HepG2 (cell line): ENCODE measurements at regions not wholly inside any gene's neighbourhood (a gene's known extent, or its start where the extent isn't known, plus 50 kb on each side); places are given as distances from the start of the nearest gene placed in this dataset.

Source experiments
- ATAC-seq: fragments of 200-7000 bp; cut with Tn5 transposase; 3 replicates; pipeline ENCODE4 v1.9.1; 2020; ENCODE audit warnings: mild to moderate bottlenecking, moderate library complexity
- BruUV-seq: library from RNA; stranded (reverse); fragments of 400-500 nt; replicated peaks from 2 replicates; lab custom pipeline; 2021; lab: Mats Ljungman, UMichigan
- CTCF ChIA-PET: fragments of 300-600 bp; formaldehyde crosslinking; extraction: SDS; loops from one replicate; lab custom pipeline; 2021; ENCODE audit warnings: low total read pairs, inconsistent platforms, low intra/inter-chr PET ratio; lab: Yijun Ruan, JAX
- POLR2A ChIA-PET: fragments of 350-600 bp; sonication (Branson Sonifier 250); formaldehyde crosslinking; loops from one replicate; lab custom pipeline; 2020; ENCODE audit warnings: antibody characterized with exemption, inconsistent platforms; lab: Yijun Ruan, JAX
- DNase-seq: peaks from one replicate; pipeline ENCODE4 v3.0.0-alpha.2; 2015; ENCODE audit warnings: low spot score
- FAIRE-seq: peaks from 3 replicates; lab custom pipeline; 2011; peaks lifted over from hg19 to GRCh38; lab: Jason Lieb, UNC
- H2AFZ ChIP-seq: one replicate; pipeline ENCODE4 v1.6.1; 2011; ENCODE audit warnings: low read length, inconsistent platforms
- H3K27ac ChIP-seq: fragments of 300-600 bp; 3 replicates; pipeline ENCODE4 v1.8.0; 2011; ENCODE audit warnings: mixed run types, mild to moderate bottlenecking, mixed read lengths, low read length, inconsistent platforms; ENCODE audit not compliant: insufficient read depth; ENCODE audit errors: extremely low read length
- H3K27me3 ChIP-seq, 2 experiments: fragments of 200-600 bp in 1 of 2; 2 replicates in 1 of 2; 3 replicates in 1 of 2; pipeline versions ENCODE4 v1.6.0 to v1.8.0; 2011; ENCODE audit warnings: low read length in 2 of 2, mild to moderate bottlenecking in 2 of 2, moderate library complexity in 2 of 2, inconsistent platforms in 1 of 2; ENCODE audit not compliant: insufficient read depth in 2 of 2, control insufficient read depth in 1 of 2
- H3K36me3 ChIP-seq, 2 experiments: fragments of 200-600 bp in 1 of 2; replicated peaks in 1 of 2; 2 replicates in 1 of 2; 3 replicates in 1 of 2; pipeline versions ENCODE4 v1.5.1 to v1.8.0; 2011; ENCODE audit warnings: low read length in 2 of 2, inconsistent platforms in 1 of 2; ENCODE audit not compliant: insufficient read depth in 2 of 2, control insufficient read depth in 1 of 2
- H3K4me1 ChIP-seq: 2 replicates; pipeline ENCODE4 v1.5.1; 2012; ENCODE audit warnings: low read length, inconsistent platforms; ENCODE audit not compliant: insufficient read depth
- H3K4me2 ChIP-seq: 2 replicates; pipeline ENCODE4 v1.6.0; 2011; ENCODE audit warnings: low read depth, low read length, inconsistent platforms
- H3K4me3 ChIP-seq, 3 experiments: fragments of 200-600 bp in 1 of 3; sonication (generic), shearing (Covaris generic) in 1 of 3; replicated peaks in 1 of 3; 2 replicates each; pipeline ENCODE4 v1.5.1; 2011 to 2016; ENCODE audit warnings: low read length in 3 of 3, inconsistent platforms in 2 of 3, low read depth in 2 of 3, mild to moderate bottlenecking in 2 of 3, control low read depth in 1 of 3, mixed read lengths in 1 of 3; ENCODE audit not compliant: insufficient read depth in 1 of 3
- H3K79me2 ChIP-seq: one replicate; pipeline ENCODE4 v1.6.1; 2011; ENCODE audit warnings: low read length, inconsistent platforms; ENCODE audit not compliant: insufficient read depth
- H3K9ac ChIP-seq: 2 replicates; pipeline ENCODE4 v1.6.0; 2011; ENCODE audit warnings: mild to moderate bottlenecking, low read depth, low read length, inconsistent platforms; ENCODE audit not compliant: insufficient read depth
- H3K9me3 ChIP-seq: 2 replicates; pipeline ENCODE4 v1.5.1; 2012; ENCODE audit warnings: mild to moderate bottlenecking, low read length
- H4K20me1 ChIP-seq: 2 replicates; pipeline ENCODE4 v1.6.0; 2011; ENCODE audit warnings: inconsistent platforms, mild to moderate bottlenecking, low read length, moderate library complexity; ENCODE audit not compliant: insufficient read depth
- ATF7-NPFF ChIP-seq: sonication (generic); formaldehyde crosslinking; IDR thresholded peaks from 2 replicates; pipeline ENCODE4 v1.8.1; 2023; ENCODE audit warnings: mild to moderate bottlenecking, low read depth, missing genetic modification reagents, moderate library complexity
- MTF1 ChIP-seq: sonication (generic); formaldehyde crosslinking; IDR thresholded peaks from 2 replicates; pipeline ENCODE4 v1.5.0; 2020; ENCODE audit warnings: missing genetic modification reagents
- NR2F2 ChIP-seq: IDR thresholded peaks from 2 replicates; pipeline ENCODE4 v1.6.1; 2012; ENCODE audit warnings: low read depth, inconsistent platforms, borderline replicate concordance
- RORA ChIP-seq: sonication (generic); formaldehyde crosslinking; IDR thresholded peaks from 2 replicates; pipeline ENCODE4 v1.5.0; 2020; ENCODE audit warnings: mild to moderate bottlenecking, missing genetic modification reagents, moderate library complexity
- TARDBP ChIP-seq: sonication (generic); formaldehyde crosslinking; IDR thresholded peaks from 2 replicates; pipeline ENCODE4 v1.8.0; 2022; ENCODE audit warnings: mild to moderate bottlenecking, missing genetic modification reagents
- ZBTB38 ChIP-seq: sonication (generic); formaldehyde crosslinking; IDR thresholded peaks from 2 replicates; pipeline ENCODE4 v1.5.1; 2020; ENCODE audit warnings: mild to moderate bottlenecking, missing genetic modification reagents
- ZNF34 ChIP-seq: sonication (generic); formaldehyde crosslinking; IDR thresholded peaks from 2 replicates; pipeline ENCODE4 v1.4.0; 2020; ENCODE audit warnings: mild to moderate bottlenecking, missing genetic modification reagents, borderline replicate concordance
- ZSCAN25 ChIP-seq: sonication (generic); formaldehyde crosslinking; IDR thresholded peaks from 2 replicates; pipeline ENCODE4 v1.8.0; 2022; ENCODE audit warnings: mild to moderate bottlenecking, missing genetic modification reagents
- WGBS: methylation state at CpG from one replicate; pipeline ENCODE4 v1.1.6; 2017; ENCODE audit warnings: low lambda C conversion rate; 5-methylcytosine and 5-hydroxymethylcytosine counted together
- in situ Hi-C: cut with HindIII; loops from 2 replicates; pipeline ENCODE4 v1.10.0; 2017; ENCODE audit warnings: low pct_unique_long_range_greater_than_20kb; ENCODE audit not compliant: extremely low pct_ligation_motif_present
- intact Hi-C: fragments of 100-400 bp; cut with micrococcal nuclease; formaldehyde crosslinking; loops from one replicate; pipeline ENCODE4 v1.10.0; 2022; ENCODE audit not compliant: unreplicated experiment
- TF ChIP-seq, protein P1 (sequence below): sonication (generic); formaldehyde crosslinking; IDR thresholded peaks from 2 replicates; pipeline ENCODE4 v1.9.0; 2022; ENCODE audit warnings: low read depth, missing genetic modification reagents
- TF ChIP-seq, protein P2 (sequence below): fragments of 450-650 bp; IDR thresholded peaks from 2 replicates; pipeline ENCODE4 v1.6.1; 2016
- TF ChIP-seq, protein P3 (sequence below): sonication (generic); formaldehyde crosslinking; IDR thresholded peaks from 2 replicates; pipeline ENCODE4 v1.4.0; 2020; ENCODE audit warnings: mild to moderate bottlenecking, low read depth, missing genetic modification reagents
- TF ChIP-seq, protein P4 (sequence below): IDR thresholded peaks from 2 replicates; pipeline ENCODE4 v1.6.1; 2016

DNA sequence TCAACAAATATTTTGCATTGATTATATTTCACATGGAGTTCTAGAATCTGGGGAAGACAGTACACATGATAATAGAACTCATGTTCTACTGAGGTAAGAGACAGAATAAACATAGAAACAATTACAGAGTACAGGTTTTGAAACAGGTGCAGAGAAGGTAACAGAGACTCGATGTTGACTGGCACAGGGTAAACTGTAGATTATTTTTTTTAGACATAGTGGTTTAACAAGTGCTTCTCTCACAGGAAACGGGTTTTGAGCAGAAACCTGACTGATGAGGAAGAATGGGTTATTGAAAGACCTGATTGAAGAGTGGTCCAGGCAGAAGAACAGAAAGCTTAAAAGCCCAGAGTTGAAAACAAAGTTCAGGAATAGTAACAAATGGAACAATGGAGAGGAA is 1002.5 kb upstream of the FAM98A start:
- H3K27ac ChIP-seq, result no peak overlapping the region
- no peaks in the 10 kb centered on the region for H4K20me1 ChIP-seq
- ChIA-PET POLR2A (no interaction called here), CTCF (no interaction called here)
- DNase-seq (no peak), ATAC-seq (no peak), FAIRE-seq (no peak)
- H3K9me3 ChIP-seq, result peaks cover 37% of the 10 kb centered on the region
- H3K27me3 ChIP-seq, result no peaks in the 10 kb centered on the region; a peak in 1 of 5 replicates
- BruUV-seq, result no TSS peak
- intact Hi-C loops (no loop called here), in situ Hi-C loops (no loop called here)
- H3K79me2 ChIP-seq, result no peaks in the 10 kb centered on the region
- no peak overlapping the region for H3K9ac ChIP-seq
- H3K4me2 ChIP-seq, result no peak overlapping the region
- H2AFZ ChIP-seq, result no peak overlapping the region
- H3K4me3 ChIP-seq, result no peak overlapping the region
- 1% methylated on average over 2 of the region's 2 CpGs for WGBS
- H3K4me1 ChIP-seq, result no peaks in the 10 kb centered on the region
- no peaks in the 10 kb centered on the region for H3K36me3 ChIP-seq
- TF ChIP-seq TARDBP, result no peak
- TF ChIP-seq, protein P1, sequence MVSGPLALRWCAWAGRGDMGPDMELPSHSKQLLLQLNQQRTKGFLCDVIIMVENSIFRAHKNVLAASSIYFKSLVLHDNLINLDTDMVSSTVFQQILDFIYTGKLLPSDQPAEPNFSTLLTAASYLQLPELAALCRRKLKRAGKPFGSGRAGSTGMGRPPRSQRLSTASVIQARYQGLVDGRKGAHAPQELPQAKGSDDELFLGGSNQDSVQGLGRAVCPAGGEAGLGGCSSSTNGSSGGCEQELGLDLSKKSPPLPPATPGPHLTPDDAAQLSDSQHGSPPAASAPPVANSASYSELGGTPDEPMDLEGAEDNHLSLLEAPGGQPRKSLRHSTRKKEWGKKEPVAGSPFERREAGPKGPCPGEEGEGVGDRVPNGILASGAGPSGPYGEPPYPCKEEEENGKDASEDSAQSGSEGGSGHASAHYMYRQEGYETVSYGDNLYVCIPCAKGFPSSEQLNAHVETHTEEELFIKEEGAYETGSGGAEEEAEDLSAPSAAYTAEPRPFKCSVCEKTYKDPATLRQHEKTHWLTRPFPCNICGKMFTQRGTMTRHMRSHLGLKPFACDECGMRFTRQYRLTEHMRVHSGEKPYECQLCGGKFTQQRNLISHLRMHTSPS, result no peak

DNA sequence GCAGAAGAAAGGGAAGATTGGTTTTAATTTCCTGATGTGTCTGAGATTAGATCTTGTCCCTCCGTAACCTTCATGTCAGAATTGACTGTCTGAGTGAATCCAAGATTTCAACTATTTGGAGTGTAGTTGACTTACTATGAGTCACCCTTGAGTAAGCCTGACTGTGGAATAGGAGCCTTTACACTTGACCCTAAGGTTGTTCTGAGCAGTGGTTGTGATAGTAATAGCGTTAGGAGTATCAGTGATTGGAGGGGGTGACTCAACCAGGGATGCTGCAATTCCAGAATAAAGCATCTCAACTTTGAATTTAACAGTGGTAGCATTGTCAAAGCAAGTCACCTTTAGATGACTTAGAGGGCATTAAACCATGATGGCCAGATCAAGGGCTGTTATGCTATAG is 979.5 kb upstream of the FAM98A start:
- H3K9me3 ChIP-seq, result peaks cover 10% of the 10 kb centered on the region; the same call in 1 of the 2 replicates
- no peak for DNase-seq
- POLR2A ChIA-PET, result no interaction called here
- H3K79me2 ChIP-seq, result no peaks in the 10 kb centered on the region
- BruUV-seq, result no TSS peak
- intact Hi-C loops (no loop called here), in situ Hi-C loops (no loop called here)
- 31% methylated on average over 2 of the region's 2 CpGs for WGBS
- H3K27me3 ChIP-seq, result no peaks in the 10 kb centered on the region
- CTCF ChIA-PET, result no interaction called here
- H3K27ac ChIP-seq, result no peak overlapping the region
- H3K9ac ChIP-seq, result no peak overlapping the region
- no peak overlapping the region for H3K4me3 ChIP-seq
- no peak for ATAC-seq
- H4K20me1 ChIP-seq, result no peaks in the 10 kb centered on the region
- no peaks in the 10 kb centered on the region for H3K36me3 ChIP-seq
- no peak for FAIRE-seq
- H2AFZ ChIP-seq, result no peak overlapping the region
- H3K4me2 ChIP-seq, result no peak overlapping the region
- H3K4me1 ChIP-seq, result no peaks in the 10 kb centered on the region
- no peak for TF ChIP-seq NR2F2
- no peak for TF ChIP-seq ATF7-NPFF (CRISPR knock-in tag)
- no peak for TF ChIP-seq RORA (CRISPR knock-in tag)
- no peak for TF ChIP-seq ZSCAN25 (CRISPR knock-in tag)
- TF ChIP-seq, protein P2, sequence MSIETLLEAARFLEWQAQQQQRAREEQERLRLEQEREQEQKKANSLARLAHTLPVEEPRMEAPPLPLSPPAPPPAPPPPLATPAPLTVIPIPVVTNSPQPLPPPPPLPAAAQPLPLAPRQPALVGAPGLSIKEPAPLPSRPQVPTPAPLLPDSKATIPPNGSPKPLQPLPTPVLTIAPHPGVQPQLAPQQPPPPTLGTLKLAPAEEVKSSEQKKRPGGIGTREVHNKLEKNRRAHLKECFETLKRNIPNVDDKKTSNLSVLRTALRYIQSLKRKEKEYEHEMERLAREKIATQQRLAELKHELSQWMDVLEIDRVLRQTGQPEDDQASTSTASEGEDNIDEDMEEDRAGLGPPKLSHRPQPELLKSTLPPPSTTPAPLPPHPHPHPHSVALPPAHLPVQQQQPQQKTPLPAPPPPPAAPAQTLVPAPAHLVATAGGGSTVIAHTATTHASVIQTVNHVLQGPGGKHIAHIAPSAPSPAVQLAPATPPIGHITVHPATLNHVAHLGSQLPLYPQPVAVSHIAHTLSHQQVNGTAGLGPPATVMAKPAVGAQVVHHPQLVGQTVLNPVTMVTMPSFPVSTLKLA, result no peak
- no peak for TF ChIP-seq ZNF34 (CRISPR knock-in tag)
- TF ChIP-seq MTF1 (CRISPR knock-in tag), result no peak
- no peak for TF ChIP-seq ZBTB38
- TF ChIP-seq, protein P3, sequence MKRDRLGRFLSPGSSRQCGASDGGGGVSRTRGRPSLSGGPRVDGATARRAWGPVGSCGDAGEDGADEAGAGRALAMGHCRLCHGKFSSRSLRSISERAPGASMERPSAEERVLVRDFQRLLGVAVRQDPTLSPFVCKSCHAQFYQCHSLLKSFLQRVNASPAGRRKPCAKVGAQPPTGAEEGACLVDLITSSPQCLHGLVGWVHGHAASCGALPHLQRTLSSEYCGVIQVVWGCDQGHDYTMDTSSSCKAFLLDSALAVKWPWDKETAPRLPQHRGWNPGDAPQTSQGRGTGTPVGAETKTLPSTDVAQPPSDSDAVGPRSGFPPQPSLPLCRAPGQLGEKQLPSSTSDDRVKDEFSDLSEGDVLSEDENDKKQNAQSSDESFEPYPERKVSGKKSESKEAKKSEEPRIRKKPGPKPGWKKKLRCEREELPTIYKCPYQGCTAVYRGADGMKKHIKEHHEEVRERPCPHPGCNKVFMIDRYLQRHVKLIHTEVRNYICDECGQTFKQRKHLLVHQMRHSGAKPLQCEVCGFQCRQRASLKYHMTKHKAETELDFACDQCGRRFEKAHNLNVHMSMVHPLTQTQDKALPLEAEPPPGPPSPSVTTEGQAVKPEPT (CRISPR knock-in tag), result no peak
- TF ChIP-seq, protein P4, sequence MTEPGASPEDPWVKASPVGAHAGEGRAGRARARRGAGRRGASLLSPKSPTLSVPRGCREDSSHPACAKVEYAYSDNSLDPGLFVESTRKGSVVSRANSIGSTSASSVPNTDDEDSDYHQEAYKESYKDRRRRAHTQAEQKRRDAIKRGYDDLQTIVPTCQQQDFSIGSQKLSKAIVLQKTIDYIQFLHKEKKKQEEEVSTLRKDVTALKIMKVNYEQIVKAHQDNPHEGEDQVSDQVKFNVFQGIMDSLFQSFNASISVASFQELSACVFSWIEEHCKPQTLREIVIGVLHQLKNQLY (CRISPR knock-in tag), result no peak
